ENCODE measurements at regions not wholly inside any gene's neighbourhood (a gene's known extent, or its start where the extent isn't known, plus 50 kb on each side); places are given as distances from the start of the nearest gene placed in this dataset.

- TF ChIP-seq POLR2A (IDR thresholded peaks at IDR 0.05; ENCODE audit: low read length) (no peak), GATA1 (IDR thresholded peaks at IDR 0.05; ENCODE audit: low read depth, low read length) (no peak)
These were observed 51.3 kb upstream of the OR9G4 start for GRCh38 chr11:56799691-56800210.

All from erythroblast (primary cell).